ENCODE measurements at regions not wholly inside any gene's neighbourhood (a gene's known extent, or its start where the extent isn't known, plus 50 kb on each side); places are given as distances from the start of the nearest gene placed in this dataset.

- DNase-seq, result no peak
These were observed 79.8 kb downstream of the BARX1 start for GRCh38 chr9:93875330-93875729.

GRCh38 chr9:93874242-93874641 lies 80.9 kb downstream of the BARX1 start:
- no peak for DNase-seq

GRCh38 chr9:93871286-93871685 lies 83.9 kb downstream of the BARX1 start:
- no peak for DNase-seq

- DNase-seq, result no peak
These were observed 85.3 kb downstream of the BARX1 start for GRCh38 chr9:93869863-93870262.

- DNase-seq, result no peak
These were observed 86.1 kb downstream of the BARX1 start for GRCh38 chr9:93869088-93869487.

- DNase-seq, result no peak
These were observed 89.4 kb downstream of the BARX1 start for GRCh38 chr9:93865716-93866115.

GRCh38 chr9:93865245-93865644 lies 89.9 kb downstream of the BARX1 start:
- no peak for DNase-seq

- no peak for DNase-seq
These were observed 90.3 kb downstream of the BARX1 start for GRCh38 chr9:93864840-93865239.

- DNase-seq, result no peak
These were observed 91.1 kb downstream of the BARX1 start for GRCh38 chr9:93864032-93864431.

GRCh38 chr9:93862877-93863545 lies 92.1 kb downstream of the BARX1 start:
- no peak for DNase-seq

- DNase-seq, result no peak
These were observed 93.3 kb downstream of the BARX1 start for GRCh38 chr9:93861736-93862358.

GRCh38 chr9:93860694-93861658 lies 94.2 kb downstream of the BARX1 start:
- no peak for DNase-seq

GRCh38 chr9:93859431-93860215 lies 95.5 kb downstream of the BARX1 start:
- no peak for DNase-seq

- DNase-seq, result no peak
These were observed 97.6 kb downstream of the BARX1 start for GRCh38 chr9:93857528-93857927.

GRCh38 chr9:93852728-93853127 lies 102.4 kb downstream of the BARX1 start:
- no peak for DNase-seq

- DNase-seq, result no peak
These were observed 108.8 kb downstream of the BARX1 start for GRCh38 chr9:93846349-93846748.

GRCh38 chr9:93843396-93843795 lies 111.8 kb downstream of the BARX1 start:
- DNase-seq, result no peak

GRCh38 chr9:93830606-93831005 lies 124.5 kb downstream of the BARX1 start:
- DNase-seq, result no peak

GRCh38 chr9:93830012-93830596 lies 125.1 kb downstream of the BARX1 start:
- DNase-seq, result no peak

GRCh38 chr9:93829271-93830011 lies 125.7 kb downstream of the BARX1 start:
- no peak for DNase-seq

- no peak for DNase-seq
These were observed 126.6 kb downstream of the BARX1 start for GRCh38 chr9:93828331-93829097.

All from central memory CD4-positive, alpha-beta T cell (primary cell).